CD4-positive, alpha-beta T cell treated with Interleukin-15 for 4 hours (primary cell): ENCODE measurements at regions not wholly inside any gene's neighbourhood (a gene's known extent, or its start where the extent isn't known, plus 50 kb on each side); places are given as distances from the start of the nearest gene placed in this dataset.
"Not testable (repeated sequence)": the region's sequence is repeated elsewhere in the genome, so short reads cannot be mapped to it uniquely, and the experiment has no call there.

Experiments used
- DNase-seq: peaks from one replicate; pipeline ENCODE4 v3.0.0-alpha.2; 2020; ENCODE audit warnings: low spot score

- DNase-seq = no peak
Observed at GRCh38 chr5:110304176-110304575, 422.3 kb downstream of the TMEM232 start.

DNA sequence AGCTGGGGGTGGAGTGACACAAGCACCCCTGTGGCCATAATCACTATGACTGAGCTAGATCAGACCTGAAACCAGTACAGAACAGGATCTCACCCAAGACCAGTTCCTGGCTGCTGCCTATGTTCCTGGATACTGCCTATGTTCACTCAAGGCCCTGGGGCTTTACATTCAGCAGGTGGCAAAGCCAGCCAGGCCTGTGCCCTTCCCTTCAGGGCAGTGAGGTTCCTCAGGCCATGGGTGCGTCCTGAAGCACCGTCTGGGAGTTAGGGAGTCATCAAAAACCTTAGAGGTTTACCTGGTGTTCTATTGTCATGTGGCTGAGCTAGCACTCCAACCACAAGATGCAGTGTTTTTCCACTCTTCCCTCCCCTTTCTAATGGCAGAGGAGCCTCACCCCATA lies 419.8 kb downstream of the TMEM232 start:
- DNase-seq = no peak

DNA sequence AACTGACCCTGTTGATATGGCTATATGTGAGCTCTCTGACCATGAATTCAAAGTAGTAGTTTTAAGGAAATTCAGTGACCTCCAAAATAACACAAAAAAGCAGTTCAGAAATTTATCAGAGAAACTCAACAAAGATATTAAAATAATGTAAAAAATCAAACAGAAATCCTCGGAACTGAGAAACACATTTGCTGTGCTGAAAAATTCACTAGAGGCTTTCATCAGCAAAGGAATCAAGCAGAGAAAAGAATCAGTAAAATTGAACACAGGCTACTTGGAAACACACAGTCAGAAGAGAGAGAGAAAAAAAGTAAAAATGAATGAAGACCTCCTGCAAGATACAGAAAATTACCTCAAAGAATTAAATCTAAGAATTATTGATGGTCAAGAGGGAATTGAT lies 417.2 kb downstream of the TMEM232 start:
- no peak for DNase-seq

DNA sequence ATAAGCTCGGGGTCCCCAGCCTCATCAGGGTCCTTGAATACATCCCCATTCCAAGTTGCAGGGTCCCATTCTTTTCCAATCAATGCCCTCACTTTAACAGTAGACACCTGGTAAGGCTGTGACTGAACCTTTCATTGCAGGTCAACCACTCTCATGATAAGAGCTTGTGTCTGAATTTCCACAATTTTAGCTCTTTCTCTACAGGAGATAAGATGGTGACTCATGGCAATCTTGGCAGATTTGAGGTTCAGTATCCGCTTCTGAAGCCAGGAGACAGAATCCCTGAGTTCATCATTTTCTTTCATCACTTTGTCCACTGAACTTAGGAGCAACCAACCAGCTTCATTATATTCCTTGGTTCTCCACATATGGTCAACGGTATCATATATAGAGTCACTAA lies 409.9 kb downstream of the TMEM232 start:
- DNase-seq = not testable (repeated sequence)

DNA sequence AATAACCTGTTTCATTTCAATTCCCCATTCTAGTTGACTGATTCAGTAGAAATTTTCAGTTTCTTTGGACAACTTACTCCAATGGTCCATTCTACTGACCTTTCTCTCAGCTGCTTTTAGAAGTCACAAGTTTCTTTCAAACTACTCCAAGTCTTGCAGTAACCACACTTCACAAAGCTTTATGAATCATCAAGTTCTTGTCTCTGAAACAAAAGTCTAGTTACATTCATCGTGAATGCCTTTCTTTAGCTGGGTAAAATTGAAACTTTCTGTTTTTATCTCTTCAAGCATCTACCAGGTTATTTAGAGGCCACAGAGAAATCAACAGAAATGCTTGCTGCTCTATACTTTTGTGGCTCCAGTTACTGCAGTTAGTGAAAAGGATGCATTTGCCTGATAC lies 405.4 kb downstream of the TMEM232 start:
- no peak for DNase-seq

DNA sequence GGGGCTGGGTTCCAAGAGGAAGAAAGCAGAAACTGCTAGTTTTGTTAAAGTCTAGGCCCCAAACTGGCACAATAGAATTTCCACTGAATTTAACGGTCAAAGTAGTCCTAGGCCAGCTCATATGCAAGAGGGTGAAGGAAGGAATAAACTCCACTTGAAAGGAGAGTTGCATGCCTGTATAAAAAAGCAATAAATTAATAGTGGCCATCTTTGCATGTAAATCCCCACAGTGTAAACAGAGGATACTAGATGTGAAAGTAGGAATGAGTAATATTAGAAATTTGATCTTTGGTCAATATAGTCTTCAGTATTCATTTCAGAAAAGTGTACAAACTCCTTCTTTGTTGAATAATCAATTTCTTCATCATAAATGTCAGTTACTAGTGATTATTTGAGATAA lies 403.1 kb downstream of the TMEM232 start:
- no peak for DNase-seq

DNA sequence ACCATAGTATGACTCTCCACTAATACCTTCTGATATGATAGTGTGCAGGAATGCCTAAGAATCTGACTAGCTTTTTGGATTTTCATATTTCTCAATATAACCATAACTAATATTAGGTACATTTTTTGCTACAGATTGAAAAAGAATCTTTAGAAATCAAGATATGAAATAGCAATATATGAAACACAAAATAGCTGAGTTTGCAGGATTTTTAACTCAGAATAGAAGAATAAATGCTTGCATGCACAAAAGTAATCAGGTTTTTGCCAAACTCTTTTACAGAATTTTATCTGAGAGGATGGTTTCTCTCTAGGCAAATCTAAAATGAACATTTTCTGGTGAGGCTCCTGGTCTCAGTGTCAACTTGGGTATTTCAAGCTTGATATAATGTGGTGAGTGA lies 402.6 kb downstream of the TMEM232 start:
- DNase-seq = no peak

DNA sequence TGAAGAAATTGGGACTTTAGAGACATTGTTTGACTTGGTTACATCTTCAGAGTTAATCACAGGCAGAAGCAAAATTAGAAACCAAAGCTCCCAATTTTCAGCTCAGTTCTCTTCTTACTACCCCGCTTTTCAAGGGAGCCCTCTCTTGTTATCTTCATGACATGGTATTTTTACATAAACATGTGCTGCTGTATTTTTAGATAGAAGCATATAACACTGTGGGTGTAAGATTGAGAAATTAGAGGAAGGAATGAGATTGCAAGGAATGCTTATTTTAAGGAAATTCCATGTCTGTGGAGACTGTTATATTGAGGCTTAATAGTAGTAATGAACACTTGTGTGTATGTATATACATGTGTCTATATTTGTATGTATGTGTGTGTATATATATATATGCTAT lies 401.6 kb downstream of the TMEM232 start:
- DNase-seq = no peak

GRCh38 chr5:110329955-110330525 lies 396.4 kb downstream of the TMEM232 start:
- DNase-seq = no peak

- DNase-seq = no peak
Observed at GRCh38 chr5:110333384-110333783, 393.1 kb downstream of the TMEM232 start.

- DNase-seq = no peak
Observed at GRCh38 chr5:110335361-110336066, 391.0 kb downstream of the TMEM232 start.

- DNase-seq = no peak
Observed at GRCh38 chr5:110338341-110339083, 388.0 kb downstream of the TMEM232 start.

DNA sequence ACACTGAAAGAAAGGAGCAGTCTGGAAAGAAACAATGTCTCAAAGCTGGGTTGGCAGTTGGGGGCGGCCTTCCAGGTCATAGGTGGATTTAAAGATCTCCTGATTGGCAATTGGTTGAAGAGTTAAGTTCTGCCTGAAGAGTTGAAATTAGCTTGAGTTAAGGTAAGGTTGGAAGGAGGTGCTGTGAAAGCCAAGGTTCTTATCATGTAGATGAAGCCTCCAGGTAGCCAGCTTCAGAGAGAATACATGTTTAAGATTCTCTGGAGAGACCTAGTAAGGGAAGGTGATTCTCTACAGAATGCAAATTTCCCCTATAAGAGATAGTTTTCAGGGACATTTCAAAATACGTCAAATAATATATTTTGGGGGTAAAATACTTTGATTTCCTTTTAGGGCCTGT lies 387.1 kb downstream of the TMEM232 start:
- no peak for DNase-seq

DNA sequence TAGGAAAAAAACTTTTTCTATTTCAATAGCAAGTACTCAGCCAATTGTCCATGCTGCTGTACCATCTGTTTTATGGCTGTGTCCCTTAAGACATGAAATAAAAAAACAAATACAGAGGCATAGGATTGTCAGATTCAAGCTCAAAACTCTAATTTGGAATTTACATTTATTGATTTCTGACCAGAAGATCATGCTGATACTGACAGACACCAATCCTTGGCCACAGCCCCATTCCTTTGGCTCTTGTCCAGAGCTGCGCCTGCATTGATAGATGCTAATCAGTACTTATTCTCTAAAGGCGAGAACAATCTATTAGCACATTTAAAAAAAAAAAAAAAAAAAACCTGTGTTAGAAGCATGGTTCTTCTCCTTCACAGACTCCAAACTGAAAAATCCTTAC lies 384.6 kb downstream of the TMEM232 start:
- DNase-seq = no peak

- DNase-seq = no peak
Observed at GRCh38 chr5:110342683-110343082, 383.8 kb downstream of the TMEM232 start.

DNA sequence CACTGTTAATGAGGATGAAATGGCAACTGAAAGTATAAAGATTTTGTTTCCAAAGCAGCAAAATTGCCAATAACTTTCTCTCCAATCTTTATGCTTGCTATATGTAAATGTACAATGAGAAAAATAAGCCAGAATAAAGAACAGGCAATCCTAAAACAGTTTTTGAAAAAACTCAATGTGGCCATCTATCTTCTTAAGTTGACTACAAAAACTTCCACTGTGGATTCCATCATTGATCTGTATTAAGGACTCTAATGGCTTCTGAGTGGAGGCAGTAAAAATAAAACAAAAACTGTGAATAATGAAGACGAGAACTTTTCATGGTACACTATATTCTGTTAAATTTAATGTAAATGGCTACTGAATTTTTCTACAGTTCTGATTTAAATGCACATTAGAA lies 382.9 kb downstream of the TMEM232 start:
- DNase-seq = no peak

DNA sequence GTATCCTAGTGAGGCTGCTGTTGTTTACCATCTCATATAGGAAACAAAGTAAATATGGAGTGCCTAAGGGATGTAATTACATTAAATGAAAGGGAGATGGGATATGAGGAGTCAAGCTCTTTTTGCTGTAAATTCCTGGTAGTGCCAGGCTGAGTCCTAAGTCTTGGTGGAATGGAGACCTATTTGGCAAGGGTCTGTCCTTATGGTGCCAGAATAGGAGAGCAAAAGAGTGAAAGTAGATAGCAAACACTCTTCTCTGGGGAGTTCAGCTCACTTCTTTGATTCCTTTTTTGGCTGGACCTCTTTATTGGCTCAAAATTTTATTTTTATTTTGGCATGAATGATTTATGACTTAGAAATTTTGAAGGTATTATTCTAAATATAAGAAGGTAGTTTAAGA lies 380.8 kb downstream of the TMEM232 start:
- no peak for DNase-seq

DNA sequence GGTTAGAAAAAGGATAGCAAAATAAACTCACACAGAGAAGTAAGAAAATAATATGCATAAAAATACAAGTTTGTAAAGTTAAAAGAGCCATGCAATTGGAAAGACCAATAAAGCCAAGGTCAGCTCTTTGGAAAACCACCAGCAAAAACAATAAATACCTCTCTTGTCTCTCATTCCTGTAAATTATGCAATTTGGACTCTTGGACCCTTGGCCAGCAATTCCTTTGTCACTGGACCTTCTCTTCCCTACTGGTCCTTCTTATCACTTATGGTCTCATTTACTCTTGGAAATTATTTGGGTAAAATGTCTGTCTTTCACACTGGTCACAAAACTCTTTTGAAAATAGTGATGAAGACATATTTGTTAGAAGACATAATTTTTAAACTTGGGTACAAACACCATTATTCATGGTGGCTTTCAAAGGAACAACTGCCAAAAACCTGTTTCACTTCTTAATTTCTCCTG lies 379.5 kb downstream of the TMEM232 start:
- no peak for DNase-seq

DNA sequence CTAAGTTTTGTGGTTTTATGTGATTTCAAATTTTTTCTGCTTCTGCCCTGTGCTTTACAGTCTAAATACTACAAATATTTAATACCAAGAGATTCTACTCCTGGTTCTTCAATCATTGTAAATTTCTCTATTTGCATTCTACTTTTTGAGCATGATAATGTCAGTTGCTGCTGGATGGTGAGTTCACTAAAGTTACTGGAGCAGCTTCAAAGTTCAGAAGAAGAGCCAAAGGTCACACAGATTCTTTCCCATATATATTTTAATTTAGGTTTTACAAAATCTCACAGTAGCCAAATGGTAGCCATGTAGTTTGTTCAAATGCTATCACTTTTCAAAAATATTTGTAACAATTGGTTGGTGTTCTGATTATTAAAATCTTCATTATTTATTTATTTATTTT lies 378.7 kb downstream of the TMEM232 start:
- no peak for DNase-seq

DNA sequence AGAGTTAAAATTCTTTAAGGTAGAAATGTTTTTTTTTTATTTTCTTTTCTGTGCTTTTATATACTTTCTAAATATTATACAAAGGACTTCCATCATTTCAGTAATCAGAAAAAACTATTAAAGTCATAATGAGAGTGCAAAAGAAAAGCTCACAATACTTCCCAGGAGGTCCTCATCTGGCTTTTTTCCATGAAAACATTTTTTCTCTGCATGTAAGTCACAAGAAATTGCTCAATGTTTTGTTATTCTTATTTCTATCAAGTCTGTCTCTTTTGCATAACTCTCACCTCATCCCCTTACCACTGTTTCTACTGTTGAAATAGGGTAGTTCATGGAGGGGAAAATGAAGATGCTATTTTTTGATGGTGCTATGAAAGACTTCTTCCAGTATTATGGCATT lies 375.0 kb downstream of the TMEM232 start:
- DNase-seq = no peak

DNA sequence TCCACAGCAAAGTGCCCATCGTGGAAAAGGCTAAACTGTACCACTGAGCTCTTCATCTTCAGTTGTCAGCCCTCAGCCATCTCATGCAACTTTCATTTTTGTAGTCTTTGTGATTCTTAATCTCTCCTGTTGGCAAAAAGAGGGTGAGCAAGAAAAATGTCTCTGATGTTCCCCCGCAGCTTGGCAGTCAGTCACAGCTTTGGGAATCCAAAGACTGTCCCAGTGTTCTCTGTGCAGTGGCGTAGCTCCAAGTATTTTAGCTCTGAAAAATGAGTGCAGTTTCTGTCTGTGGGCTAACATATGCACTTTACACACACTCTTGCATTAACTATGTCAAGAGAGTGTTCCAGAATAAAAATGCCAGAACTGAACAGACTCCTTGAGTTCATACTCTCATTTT lies 372.2 kb downstream of the TMEM232 start:
- DNase-seq = no peak

DNA sequence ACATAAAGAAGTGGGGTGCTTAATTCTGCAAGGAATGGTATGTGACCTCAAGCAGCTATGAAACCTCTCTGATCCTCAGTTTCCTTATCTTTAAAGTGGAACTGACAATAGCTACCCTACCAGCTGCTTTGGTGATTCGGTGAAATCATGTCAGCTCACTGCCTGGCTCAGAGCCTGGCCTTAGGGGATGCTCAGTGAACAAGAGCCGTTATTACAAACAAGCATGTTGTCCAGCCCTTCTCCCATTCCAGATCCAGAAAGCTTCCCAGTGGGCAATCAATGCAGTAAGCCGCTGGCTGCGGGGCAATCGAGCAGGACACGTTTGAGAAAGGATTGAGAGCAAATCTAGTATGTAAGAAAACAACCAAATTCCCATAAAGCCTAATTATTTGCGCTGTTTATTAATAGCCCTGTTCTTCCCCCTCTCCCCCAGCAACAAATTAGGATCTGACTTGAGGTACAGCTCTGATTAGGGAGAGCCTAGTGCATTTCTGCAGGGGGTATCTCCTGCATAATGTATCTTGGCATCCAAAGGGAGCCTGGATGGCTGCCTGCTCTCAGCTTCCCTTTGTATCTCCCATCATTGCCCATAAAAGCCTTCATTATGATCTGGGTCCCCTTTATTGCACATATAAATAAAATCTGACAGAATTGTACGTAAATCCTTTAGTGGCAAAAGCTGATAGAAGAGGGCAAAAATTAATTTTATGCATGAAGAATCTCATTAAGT lies 371.4 kb downstream of the TMEM232 start:
- DNase-seq = no peak

GRCh38 chr5:110356677-110357076 lies 369.8 kb downstream of the TMEM232 start:
- DNase-seq = no peak
